WTC11 (cell line): ENCODE measurements at regions not wholly inside any gene's neighbourhood (a gene's known extent, or its start where the extent isn't known, plus 50 kb on each side); places are given as distances from the start of the nearest gene placed in this dataset.

ENCODE experiments used
- CTCF ChIP-seq: fragments of 200-600 bp; IDR thresholded peaks from 2 replicates; pipeline ENCODE4 v1.8.0; 2022; ENCODE audit warnings: antibody characterized with exemption
- E2F4 ChIP-seq: sonication (generic); formaldehyde crosslinking; IDR thresholded peaks from 2 replicates; pipeline ENCODE4 v1.8.1; 2022; ENCODE audit warnings: low read depth, mild to moderate bottlenecking, moderate library complexity, missing genetic modification reagents, borderline replicate concordance
- GTF2I ChIP-seq: fragments of 250-450 bp; sonication (Bioruptor Pico); conservative IDR thresholded peaks from 2 replicates; pipeline ENCODE4 v1.4.0; 2021; ENCODE audit warnings: mild to moderate bottlenecking
- HMGXB4 ChIP-seq: sonication (generic); formaldehyde crosslinking; IDR thresholded peaks from 2 replicates; pipeline ENCODE4 v1.8.1; 2023; ENCODE audit warnings: mild to moderate bottlenecking, moderate library complexity, missing genetic modification reagents
- JUN ChIP-seq: sonication (generic); formaldehyde crosslinking; IDR thresholded peaks from 2 replicates; pipeline ENCODE4 v1.8.0; 2023; ENCODE audit warnings: mild to moderate bottlenecking, missing genetic modification reagents
- NFE2L1 ChIP-seq: sonication (generic); formaldehyde crosslinking; IDR thresholded peaks from 2 replicates; pipeline ENCODE4 v1.8.1; 2023; ENCODE audit warnings: missing genetic modification reagents
- PRRX2 ChIP-seq: fragments of 250-450 bp; sonication (Bioruptor Pico); IDR thresholded peaks from 2 replicates; pipeline ENCODE4 v1.8.0; 2021; ENCODE audit warnings: mild to moderate bottlenecking
- ZNF232 ChIP-seq: sonication (generic); formaldehyde crosslinking; IDR thresholded peaks from 2 replicates; pipeline ENCODE4 v1.8.0; 2022; ENCODE audit warnings: mild to moderate bottlenecking, missing genetic modification reagents
- TF ChIP-seq, protein P1 (sequence below): sonication (generic); formaldehyde crosslinking; IDR thresholded peaks from 2 replicates; pipeline ENCODE4 v1.8.1; 2022; ENCODE audit warnings: low read depth, missing genetic modification reagents, borderline replicate concordance
- TF ChIP-seq, protein P2 (sequence below): sonication (generic); formaldehyde crosslinking; conservative IDR thresholded peaks from 2 replicates; pipeline ENCODE4 v1.8.1; 2022; ENCODE audit warnings: mild to moderate bottlenecking, missing genetic modification reagents

DNA sequence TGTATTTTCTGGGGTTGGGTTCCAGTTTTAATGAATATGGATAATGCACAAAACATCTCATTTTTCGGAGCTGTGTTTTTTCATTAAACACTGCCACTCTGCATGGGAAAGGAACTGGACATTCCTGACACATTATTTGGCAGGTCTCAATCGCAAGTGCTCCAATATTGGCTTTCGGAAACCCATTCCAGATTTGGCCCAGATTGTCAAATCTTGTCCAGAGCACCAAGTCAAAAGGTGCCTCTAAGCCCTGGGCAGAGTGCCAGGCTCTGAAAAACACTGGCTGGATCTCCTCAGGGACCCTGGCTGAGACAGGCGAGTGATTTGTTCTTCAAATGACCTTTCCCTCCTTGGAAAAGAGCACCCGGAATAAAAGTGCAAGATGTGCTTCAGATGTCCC is 68.4 kb upstream of the MRPS6 start:
- TF ChIP-seq CTCF = no peak
- TF ChIP-seq JUN (CRISPR knock-in tag) = no peak
- no peak for TF ChIP-seq E2F4 (CRISPR knock-in tag)
- TF ChIP-seq, protein P1, sequence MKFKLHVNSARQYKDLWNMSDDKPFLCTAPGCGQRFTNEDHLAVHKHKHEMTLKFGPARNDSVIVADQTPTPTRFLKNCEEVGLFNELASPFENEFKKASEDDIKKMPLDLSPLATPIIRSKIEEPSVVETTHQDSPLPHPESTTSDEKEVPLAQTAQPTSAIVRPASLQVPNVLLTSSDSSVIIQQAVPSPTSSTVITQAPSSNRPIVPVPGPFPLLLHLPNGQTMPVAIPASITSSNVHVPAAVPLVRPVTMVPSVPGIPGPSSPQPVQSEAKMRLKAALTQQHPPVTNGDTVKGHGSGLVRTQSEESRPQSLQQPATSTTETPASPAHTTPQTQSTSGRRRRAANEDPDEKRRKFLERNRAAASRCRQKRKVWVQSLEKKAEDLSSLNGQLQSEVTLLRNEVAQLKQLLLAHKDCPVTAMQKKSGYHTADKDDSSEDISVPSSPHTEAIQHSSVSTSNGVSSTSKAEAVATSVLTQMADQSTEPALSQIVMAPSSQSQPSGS = no peak
- TF ChIP-seq PRRX2 = no peak
- TF ChIP-seq, protein P2, sequence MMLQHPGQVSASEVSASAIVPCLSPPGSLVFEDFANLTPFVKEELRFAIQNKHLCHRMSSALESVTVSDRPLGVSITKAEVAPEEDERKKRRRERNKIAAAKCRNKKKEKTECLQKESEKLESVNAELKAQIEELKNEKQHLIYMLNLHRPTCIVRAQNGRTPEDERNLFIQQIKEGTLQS = no peak
- no peak for TF ChIP-seq ZNF232
- TF ChIP-seq NFE2L1 = no peak
- TF ChIP-seq HMGXB4 (CRISPR knock-in tag) = no peak
- no peak for TF ChIP-seq GTF2I
